Stimulated activated CD4-positive, alpha-beta T cell treated with anti-CD3 and anti-CD28 coated beads, Interleukin-12 subunit alpha, Interleukin-12 subunit beta, amount 100 ng/mL, for 48 hours (primary cell): ENCODE measurements at regions not wholly inside any gene's neighbourhood (a gene's known extent, or its start where the extent isn't known, plus 50 kb on each side); places are given as distances from the start of the nearest gene placed in this dataset.
A peak's percentile ranks its signal among the peaks of the same experiment; 100 is the strongest.

Experiments
- DNase-seq, 3 donors: peaks; one replicate each; pipeline ENCODE4 v3.0.0-alpha.2; 2020; ENCODE audit warnings: low read depth in 2 of 3, low spot score in 1 of 3

DNA sequence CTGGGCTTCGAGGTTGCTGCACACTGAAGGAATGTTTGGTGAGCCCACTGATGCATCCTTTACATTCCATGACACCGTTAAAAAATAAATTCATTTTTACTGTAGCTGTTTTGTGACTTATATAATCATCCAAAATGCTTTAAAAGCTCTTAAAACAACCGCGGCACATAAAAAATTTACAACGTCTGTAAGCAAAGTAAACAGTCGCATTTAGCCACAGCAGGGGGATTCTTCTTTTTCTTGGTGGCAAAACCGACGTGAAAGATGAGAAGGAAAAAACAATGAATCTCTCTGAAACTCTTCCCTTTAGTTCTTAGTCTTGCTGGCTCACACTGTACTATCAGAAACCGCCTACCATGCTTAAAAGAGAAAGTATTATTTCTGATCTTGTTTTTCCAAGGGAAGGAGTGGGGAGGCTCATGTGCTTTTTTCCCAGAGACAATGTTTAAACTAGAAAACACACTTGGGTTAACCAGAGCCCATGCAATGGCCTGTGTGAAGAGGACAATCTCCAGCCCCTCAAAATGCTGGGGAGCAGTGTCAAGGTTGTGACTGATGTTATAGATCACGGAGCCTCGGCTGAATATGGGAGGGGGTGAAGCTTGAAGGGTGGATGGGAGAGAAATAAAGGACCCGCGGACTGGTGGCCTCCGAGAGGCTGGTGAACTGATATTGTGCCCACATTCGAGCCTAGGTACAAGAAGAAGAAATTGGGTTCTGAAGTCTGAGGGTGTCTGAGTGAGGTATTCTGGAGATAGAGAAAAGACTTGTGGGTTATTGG is 91.1 kb downstream of the IRF8 start:
- DNase-seq: no peak

DNA sequence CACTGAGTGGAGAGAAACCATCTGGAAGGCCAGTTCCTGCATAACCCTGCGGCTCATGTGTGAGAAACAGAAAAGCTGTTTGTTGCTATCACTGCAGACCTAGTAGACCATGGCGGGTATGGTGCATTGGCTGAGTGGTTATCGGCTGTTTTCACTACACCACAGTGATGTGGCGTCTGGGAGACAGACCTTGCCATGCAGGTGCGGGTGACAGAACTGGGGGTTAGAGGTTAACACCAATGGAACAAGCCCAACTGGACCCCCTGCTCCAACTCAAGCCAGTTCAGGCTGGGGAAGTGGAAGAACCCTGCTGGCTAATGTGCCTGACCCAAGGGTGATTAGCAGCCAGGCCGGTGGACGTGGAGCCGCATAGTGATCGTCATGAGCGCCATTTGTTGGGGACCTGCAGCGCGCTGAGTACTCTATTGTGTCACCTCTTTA is 91.9 kb downstream of the IRF8 start:
- no peak for DNase-seq

DNA sequence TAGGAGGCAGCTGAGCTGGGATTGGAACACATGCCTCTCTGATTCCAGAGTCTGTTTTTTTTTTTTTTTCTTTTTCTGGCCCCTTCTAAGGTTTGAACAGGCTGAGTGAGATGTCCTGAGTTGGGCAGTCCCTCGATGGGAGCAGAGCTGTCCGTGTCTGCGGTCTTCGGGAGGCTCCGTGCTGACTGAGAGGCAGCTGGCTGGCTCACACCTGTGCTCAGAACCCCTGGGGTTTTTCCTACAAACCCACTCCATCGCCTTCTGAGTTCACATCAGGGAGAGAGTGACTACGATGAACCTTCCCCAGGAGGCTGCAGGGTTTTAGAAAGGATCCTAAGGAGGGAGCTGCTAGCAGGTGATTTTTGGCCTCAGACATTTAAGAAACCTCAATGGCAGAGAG is 92.5 kb downstream of the IRF8 start:
- no peak for DNase-seq

DNA sequence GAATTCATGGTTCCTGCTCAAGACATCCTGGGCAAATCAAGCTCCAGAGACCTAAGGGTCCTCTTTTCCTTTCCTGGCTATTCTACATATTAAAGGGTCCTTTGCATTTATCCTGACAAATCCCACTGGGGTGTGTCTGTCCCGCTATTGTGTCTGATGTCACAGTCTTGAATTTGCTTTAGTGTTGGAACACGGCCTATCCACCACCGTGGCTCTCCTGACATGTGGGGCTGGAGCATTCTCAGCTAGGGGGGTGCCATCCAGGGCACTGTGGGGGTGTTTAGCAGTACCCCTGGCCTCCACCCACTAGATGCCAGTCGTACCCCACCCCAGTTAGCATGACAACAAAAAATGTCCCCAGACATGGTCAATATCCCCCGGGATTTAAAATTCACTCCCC is 92.9 kb downstream of the IRF8 start:
- no peak for DNase-seq

DNA sequence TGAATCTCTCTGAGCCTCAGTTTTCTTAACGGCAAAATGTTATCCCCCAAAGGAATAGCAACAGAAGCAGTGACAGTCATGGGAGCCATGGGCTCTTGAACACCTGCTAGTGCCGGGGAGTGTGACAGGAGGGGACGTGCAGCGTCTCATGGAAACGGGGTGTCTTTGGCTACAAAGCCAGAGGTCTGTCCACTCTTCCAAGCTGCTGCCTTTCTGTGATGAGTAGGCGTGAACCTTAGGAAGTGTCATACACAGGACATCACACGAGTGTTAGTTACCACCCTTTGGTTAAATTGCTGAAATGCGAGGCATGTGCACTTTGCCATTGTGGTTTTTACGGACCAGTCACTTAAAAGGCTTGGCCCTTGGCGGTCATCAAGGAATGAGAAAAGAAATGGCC is 93.4 kb downstream of the IRF8 start:
- DNase-seq: no peak

DNA sequence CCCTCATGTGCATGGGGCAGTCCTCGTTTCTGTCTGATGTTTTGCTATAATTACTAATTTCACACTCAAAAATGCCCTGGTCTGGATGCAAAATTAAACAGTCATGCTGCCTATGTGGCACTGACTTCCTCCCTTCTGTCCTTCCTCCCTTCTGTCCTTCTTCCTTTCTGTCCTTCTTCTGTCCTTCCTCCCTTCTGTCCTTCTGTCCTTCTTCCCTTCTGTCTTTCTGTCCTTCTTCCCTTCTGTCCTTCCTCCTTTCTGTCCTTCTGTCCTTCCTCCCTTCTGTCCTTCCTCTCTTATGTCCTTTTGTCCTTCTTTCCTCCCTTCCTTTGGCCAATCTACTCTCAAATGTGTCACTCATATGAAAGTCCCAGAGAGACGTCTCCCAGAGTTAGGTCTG is 93.8 kb downstream of the IRF8 start:
- DNase-seq: no peak

DNA sequence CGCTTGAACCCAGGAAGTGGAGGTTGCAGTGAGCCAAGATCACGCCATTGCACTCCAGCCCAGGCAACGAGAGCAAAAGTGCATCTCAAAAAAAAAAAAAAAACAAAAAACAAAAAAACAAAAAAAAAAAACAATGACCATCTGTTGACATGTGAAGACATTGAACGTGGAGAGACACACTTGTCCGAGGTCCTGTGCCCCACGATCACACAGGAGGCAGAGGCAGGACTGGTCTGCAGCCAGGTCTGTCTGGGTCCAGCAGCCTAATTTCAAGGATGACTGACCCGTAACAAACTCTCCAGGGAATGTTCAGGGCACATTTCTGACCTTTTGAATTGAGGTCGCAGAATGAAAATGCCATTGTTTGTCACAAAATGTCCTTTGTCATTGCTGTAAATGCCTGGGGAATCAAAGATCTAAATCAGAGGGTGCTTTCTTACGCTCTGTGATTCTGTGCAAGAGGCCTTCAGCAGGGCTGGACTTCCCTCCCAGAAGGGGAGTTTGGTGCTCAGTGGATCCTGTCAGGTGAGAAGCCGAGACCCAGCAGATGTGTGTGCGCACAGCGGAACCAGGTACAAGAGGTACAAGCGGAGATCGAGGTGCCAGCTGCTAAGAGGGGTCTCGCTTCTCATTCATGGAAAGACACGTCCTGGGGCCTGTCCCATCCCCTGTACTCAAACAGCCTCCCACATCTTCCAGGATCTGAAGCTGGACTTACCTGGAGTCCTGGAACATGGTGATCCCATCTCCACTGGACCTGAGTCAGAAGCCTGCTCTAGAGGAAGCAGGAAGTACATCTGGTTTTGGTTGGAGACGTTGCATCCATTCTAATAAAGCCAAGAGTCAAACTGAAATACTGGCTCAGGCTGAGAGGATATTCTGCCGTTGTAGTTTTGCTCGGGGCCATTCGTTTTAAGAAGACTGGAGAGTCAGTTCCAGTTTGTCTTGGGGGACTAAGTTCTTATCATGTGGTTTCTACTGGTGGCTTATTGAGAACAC is 95.8 kb downstream of the IRF8 start:
- DNase-seq: no peak

DNA sequence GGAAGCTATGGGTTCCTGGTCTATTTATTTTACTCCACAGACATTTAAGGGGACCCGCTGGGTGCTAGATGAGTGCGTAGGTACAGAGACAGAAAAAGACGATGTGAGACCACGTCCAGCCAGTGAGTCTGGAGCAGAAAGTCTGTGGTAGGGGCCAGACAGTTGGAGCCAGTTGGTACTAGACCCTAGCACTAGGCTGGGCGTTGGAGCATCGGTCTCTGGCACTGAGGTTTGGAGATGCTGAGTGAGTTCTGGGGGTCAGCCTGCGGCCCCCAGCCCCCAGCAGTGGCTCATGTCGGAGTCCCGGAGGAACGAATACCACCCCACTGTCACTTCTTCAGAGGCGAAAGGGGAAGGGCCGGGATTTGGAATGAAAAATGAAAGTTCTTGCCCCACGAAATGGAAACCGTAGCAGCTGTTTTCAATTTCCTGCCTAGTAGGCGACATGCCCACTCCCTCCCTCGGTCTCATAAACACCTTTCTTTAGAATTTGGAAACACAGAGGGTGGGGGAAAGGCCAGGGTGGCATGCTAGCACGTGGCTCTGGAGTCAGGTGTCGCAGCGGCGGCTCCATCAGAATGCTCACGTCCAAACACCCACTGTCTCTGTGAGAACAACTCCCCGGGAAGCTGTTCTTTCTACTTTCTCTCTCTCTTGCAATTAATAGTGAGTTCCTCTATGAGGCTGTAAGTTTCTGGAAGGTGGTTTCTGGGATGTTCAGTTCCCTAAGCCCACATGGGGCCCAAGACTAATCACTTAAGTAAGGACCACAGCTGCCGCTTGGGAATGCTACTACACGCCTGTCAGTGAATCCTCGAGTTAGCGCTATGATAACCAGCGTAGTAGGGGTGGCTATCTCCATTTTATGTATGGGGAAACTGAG is 96.8 kb downstream of the IRF8 start:
- DNase-seq: peak in 1 of 3 donors; percentile 48

DNA sequence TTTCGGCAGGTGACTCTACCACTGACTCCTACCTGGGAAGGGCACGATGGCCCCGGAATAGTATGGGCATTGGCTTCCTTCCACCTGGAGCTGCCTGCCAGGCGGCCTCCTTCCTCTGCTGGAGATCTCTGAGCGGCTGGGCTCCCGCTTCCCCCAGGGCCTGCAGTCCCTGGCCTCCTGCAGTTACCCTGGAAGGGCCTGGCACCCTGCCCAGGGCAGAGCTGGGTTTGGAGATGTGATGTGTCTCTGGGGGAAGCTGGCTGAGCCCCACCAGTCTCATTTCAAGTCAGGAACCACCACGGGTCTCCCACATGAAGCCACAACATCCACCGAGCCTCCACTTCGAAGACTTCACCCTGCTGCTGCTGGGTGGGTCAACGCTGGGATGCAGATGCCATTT is 97.9 kb downstream of the IRF8 start:
- no peak for DNase-seq

DNA sequence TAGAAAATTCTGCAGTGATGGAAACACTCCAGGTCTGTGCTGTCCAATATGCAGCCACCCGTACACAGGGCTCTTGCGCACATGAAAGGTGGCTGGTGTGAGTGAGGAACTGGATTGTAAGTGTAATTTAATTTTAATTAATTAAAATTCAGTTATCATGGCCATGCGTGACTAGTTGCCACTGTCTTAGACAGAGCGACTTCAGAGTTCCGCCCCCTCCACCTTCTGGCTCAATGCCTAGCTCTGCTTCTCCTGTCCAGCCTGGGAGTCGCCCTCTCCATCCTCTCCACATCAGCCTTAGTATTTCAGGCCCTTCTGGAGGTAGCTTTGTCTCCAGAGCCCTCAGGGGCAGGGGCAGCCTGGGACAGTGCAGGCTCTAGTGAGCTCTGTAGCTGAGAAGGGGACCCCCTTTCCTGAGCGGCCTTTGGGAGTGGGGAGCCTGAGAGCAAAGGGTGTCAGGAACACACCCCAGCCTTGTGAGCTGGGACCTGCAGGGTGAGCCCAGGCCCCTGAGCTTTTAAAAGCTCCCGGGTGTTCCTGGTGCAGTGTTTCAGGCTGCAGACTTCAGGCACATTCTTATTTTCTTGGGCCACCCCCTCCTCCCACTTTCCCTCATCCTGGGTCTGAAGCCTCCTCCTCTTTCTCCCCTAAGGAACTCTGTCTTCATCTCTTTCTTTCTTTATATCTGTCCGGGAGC is 99.4 kb downstream of the IRF8 start:
- no peak for DNase-seq

DNA sequence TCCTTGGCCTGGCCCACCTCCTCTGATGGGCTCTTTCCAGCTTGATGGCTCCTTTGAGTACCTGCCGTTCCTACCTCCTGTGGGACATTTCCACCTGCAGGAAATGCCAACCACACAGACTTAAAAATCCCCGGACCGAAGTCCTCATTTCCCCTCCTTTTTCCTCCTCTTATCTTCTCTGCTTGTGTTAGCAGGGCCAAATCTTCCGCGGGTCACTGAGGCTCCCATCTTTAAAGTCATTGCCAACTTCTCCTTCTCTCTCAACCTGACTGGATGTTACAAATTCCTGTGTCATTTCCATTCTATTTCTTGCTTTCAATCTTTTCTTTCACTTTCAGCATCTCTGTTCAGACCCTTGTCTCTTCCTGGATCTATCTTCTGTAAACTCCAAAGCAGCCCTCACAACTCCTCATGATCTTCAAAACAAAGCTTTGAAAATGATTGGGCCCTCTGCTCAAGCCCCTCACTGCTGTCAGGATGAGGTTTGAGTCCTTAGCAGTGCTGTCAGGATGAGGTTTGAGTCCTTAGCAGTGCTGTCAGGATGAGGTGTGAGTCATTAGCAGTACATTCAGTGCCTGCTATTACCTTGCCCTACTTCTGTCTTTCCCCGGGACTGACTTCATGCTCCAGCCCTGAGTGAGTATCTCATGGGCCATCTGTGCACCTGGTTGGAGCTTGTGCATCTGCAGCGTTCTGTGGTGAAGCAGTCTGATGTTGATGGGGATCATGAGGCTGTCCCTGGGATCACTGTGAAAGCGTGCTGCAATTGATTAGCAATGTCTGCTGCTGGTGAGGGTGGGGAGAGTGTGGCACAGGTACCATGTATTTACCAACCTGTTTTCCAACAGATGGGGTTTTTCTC is 100.1 kb downstream of the IRF8 start:
- DNase-seq: no peak

DNA sequence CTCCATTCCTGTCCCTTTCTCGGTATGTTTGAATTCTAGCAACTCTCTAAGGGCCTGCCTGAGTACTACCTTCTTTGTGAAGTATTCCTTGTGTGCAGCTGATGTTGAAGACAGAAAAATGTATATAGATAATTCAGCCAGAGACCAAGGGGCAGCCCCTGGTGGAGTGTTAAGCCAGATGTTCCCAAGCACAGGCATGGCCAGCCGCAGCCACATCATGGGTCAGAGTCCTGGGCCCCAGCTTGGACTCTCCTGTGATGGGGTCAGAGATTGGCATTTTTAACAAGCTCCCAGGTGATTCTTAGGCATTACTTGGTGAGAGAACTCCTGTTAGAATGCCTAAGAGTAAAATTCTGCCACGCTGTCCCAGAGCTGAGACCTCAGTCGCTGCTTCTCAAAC is 100.8 kb downstream of the IRF8 start:
- no peak for DNase-seq

DNA sequence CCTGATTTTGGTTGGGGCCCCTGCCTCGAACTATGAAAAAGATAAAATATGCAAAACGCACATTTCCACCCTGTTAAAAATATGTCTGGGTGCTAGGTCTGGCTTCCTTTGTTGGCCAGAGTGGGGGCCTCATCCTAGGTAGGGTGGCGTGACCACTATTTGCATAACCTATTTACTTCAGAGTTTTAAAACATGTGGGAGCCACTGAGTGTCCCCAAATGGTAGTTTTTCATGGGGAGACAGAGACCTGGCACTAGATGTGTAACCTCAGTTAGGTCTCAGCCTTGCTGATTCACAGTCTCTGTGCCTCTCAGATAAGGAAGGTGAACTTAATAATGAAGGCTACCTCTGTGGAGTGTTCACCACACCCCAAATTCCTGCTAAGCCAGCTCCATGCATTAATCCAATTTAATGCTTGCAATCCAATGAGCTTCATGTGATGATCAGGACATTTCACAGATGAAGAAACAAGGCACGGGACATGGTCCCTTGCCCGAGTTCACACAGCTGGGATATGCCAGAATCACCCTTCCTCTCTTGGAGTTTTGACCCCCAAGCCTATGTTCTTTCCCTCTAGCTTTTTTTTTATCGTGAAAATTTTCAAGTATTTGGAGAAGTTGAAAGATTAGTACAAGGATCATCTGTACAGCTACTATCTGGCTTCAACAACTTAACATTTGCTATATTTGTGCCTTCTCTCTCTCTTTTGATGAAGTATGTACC is 103.4 kb downstream of the IRF8 start:
- DNase-seq: no peak

DNA sequence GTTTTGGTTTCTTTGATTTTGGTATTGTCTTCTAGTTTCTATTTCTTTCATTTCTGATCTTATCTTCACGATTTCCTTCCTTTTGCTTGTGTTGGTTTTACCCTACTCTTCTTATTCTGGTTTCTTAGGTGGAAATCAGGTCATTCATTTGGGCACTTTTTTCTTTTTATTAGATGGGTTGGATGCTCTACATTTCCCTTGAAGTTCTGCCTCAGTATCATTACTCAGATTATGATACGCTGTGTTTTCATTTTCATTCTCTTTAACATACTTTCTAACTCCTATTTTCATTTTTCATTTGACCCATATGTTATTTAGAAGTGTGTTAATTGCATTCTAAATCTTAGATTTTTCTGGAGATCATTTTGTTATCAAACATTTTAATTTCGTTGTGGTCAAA is 108.6 kb downstream of the IRF8 start:
- DNase-seq: no peak

DNA sequence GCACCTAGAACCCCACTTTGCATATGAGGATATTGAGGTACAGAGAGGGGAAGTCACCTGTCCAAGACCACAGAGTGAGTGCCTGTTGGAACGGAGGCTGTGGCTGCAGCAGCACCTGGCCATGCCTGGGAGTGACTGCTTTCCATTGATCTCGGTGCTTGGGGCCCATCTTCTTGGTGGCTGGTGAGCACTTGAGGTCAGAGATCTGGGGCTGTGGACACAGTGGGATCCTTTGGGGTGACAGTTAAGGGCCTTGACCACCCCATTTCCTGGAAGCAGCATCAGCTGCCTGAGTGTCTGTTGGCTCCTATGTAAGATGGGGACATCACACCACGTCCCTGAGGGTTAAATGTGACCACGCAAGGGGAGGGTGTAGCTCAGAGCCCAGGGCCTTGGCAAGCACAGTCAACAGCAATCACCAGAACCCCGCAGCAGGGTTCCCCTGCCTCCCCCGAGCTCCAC is 111.7 kb downstream of the IRF8 start:
- no peak for DNase-seq

DNA sequence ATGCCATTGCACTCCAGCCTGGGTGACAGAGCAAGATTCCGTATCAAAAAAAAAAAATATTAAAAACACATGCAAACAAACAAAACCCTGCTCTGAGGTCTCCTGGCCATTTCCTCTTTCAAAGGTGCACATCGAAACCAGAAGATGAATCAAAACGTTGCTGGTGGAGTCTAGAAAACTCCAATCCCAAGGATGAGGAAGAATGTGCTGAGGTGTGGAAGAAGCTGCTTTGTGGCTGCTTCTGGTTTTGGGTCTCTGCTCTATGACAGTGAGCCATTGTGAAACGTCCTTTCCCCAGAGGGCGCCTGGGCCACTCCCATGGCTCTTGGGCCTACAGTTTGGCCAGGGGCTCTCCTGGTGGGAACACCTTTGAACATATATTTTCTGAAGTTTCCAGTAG is 112.6 kb downstream of the IRF8 start:
- no peak for DNase-seq

DNA sequence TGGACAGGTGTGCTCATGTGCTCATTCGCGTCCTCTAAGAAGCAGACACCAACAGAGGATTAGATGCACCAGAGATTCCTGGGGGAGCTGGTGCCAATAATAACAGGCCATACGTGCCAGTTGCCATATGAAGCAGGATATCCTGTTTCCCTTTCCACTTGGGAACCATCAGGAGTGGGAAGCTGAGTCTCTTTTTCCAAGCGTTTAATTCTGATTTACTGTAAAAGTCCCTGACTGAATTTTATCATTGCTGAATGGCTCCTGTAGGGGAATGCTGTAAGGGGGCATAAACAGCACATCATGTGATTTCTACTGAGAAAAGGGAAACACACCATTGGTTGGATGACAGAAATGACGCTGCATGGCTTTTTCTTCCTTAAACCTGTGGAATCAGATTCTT is 113.3 kb downstream of the IRF8 start:
- DNase-seq: no peak

DNA sequence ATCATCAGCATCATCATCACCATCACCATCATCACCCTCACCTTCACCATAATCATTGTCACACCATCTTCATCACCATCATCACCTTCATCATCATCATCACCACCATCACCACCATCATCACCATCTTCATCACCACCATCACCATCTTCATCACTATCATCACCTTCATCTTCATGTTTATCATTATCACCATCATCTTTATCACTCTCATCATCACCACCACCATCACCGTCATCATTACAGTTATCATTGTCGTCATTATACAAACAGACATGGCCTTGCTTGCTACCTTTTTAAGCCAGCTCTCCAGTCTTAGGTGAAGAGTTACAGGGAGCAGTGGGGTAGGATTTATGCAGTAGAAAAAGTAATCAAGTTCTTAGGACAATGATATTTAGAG is 114.9 kb downstream of the IRF8 start:
- DNase-seq: no peak

DNA sequence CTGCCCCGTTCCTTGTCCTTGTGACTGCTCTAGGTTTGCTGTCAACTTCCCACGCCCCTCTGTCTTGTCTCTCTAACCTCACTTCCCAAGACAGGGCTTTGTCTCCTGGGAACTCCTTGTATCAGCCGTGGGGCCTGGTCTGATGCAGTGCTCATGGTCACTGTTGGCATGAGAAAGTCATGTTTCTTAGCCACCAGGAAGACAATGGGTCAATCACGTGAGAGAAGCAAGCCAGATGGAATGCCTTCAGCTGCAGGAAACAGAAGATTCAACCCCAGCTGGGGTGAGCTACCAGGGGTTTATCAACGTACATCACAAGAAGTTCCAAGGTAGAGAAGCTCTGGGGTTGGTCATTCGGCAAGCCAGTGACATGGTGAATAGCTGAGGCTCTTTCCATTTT is 116.6 kb downstream of the IRF8 start:
- DNase-seq: no peak
